Liver (tissue), 3 donors: ENCODE measurements at regions not wholly inside any gene's neighbourhood (a gene's known extent, or its start where the extent isn't known, plus 50 kb on each side); places are given as distances from the start of the nearest gene placed in this dataset.
"Not testable (repeated sequence)": the region's sequence is repeated elsewhere in the genome, so short reads cannot be mapped to it uniquely, and the experiment has no call there.

Experiments used
- CTCF ChIP-seq: fragments of 150-350 bp; IDR thresholded peaks from 2 replicates; pipeline ENCODE4 v1.5.1; 2017; ENCODE audit warnings: improper control_type of control experiment, low read depth, low read length; ENCODE audit not compliant: missing input control
- EGR1 ChIP-seq, 2 donors: IDR thresholded peaks; 2 replicates each; pipeline ENCODE4 v1.6.1; 2016 to 2018; ENCODE audit warnings: antibody characterized with exemption in 2 of 2, low read depth in 2 of 2
- FOXA1 ChIP-seq: IDR thresholded peaks from 2 replicates; pipeline ENCODE4 v1.6.1; 2016; ENCODE audit warnings: antibody characterized with exemption
- GABPA ChIP-seq, 2 donors: IDR thresholded peaks in 1 of 2; conservative IDR thresholded peaks in 1 of 2; 2 replicates each; pipeline ENCODE4 v1.6.1; 2016; ENCODE audit warnings: antibody characterized with exemption in 2 of 2, mild to moderate bottlenecking in 1 of 2, moderate library complexity in 1 of 2
- JUND ChIP-seq, 2 donors: IDR thresholded peaks; 2 replicates each; pipeline ENCODE4 v1.6.1; 2016; ENCODE audit warnings: antibody characterized with exemption in 2 of 2
- REST ChIP-seq: IDR thresholded peaks from 2 replicates; pipeline ENCODE4 v1.6.1; 2016; ENCODE audit warnings: antibody characterized with exemption, mild to moderate bottlenecking
- SP1 ChIP-seq: IDR thresholded peaks from 2 replicates; pipeline ENCODE4 v1.6.1; 2018; ENCODE audit warnings: antibody characterized with exemption, mild to moderate bottlenecking
- TAF1 ChIP-seq: conservative IDR thresholded peaks from 2 replicates; pipeline ENCODE4 v1.6.1; 2016; ENCODE audit warnings: antibody characterized with exemption, mild to moderate bottlenecking
- ZBTB33 ChIP-seq: IDR thresholded peaks from 2 replicates; pipeline ENCODE4 v1.6.1; 2016; ENCODE audit warnings: antibody characterized with exemption
- TF ChIP-seq, protein P1 (sequence below): IDR thresholded peaks from 2 replicates; pipeline ENCODE4 v1.6.1; 2016; ENCODE audit warnings: antibody characterized with exemption
- TF ChIP-seq, protein P2 (sequence below): IDR thresholded peaks from 2 replicates; pipeline ENCODE4 v1.6.1; 2016; ENCODE audit warnings: antibody characterized with exemption
- donor health status: healthy.
- donor health status: healthy.

- TF ChIP-seq, protein P1, sequence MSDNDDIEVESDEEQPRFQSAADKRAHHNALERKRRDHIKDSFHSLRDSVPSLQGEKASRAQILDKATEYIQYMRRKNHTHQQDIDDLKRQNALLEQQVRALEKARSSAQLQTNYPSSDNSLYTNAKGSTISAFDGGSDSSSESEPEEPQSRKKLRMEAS: not testable (repeated sequence)
- TF ChIP-seq CTCF; JUND (IDR thresholded peaks at IDR 0.05); FOXA1; SP1; REST; TAF1; GABPA (IDR thresholded peaks at IDR 0.05 in 1 of 2, conservative IDR thresholded peaks at IDR 0.05 in 1 of 2); ZBTB33; EGR1 (IDR thresholded peaks at IDR 0.05; ENCODE audit: low read depth in 2 of 2): not testable (repeated sequence)
- TF ChIP-seq, protein P2, sequence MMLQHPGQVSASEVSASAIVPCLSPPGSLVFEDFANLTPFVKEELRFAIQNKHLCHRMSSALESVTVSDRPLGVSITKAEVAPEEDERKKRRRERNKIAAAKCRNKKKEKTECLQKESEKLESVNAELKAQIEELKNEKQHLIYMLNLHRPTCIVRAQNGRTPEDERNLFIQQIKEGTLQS: not testable (repeated sequence)
These were observed 674.4 kb downstream of the TLE1 start for GRCh38 chr9:81014945-81015344.
